ENCODE measurements at regions not wholly inside any gene's neighbourhood (a gene's known extent, or its start where the extent isn't known, plus 50 kb on each side); places are given as distances from the start of the nearest gene placed in this dataset.

- TF ChIP-seq SIN3A (IDR thresholded peaks at IDR 0.05; ENCODE audit: borderline replicate concordance, insufficient read depth, low read depth, low read length) (no peak), REST (IDR thresholded peaks at IDR 0.05; ENCODE audit: insufficient read depth in 1 of 2, low read depth in 2 of 2, low read length in 1 of 2) (no peak), POLR2AphosphoS5 (IDR thresholded peaks at IDR 0.05; ENCODE audit: low read depth, low read length) (no peak)
These were observed 302.7 kb downstream of the GLRX3 start for GRCh38 chr10:130438861-130439260.
